Stomach (tissue), 8 donors: ENCODE measurements at regions not wholly inside any gene's neighbourhood (a gene's known extent, or its start where the extent isn't known, plus 50 kb on each side); places are given as distances from the start of the nearest gene placed in this dataset.

Experiments
- DNase-seq, 2 donors: peaks; one replicate each; pipeline versions ENCODE4 v3.0.0 to v3.0.0-alpha.2; 2013 to 2019
- H3K27ac ChIP-seq, 5 donors: fragments of 200-600 bp in 4 of 5; sonication (generic) in 4 of 5; one replicate each; pipeline ENCODE4 v1.5.1; 2013 to 2019; ENCODE audit warnings: mild to moderate bottlenecking in 1 of 5, moderate library complexity in 1 of 5
- H3K27me3 ChIP-seq, 3 donors: fragments of 200-600 bp; sonication (generic); one replicate each; pipeline ENCODE4 v1.5.1; 2017 to 2019; ENCODE audit warnings: mixed run types in 1 of 3
- H3K36me3 ChIP-seq, 4 donors: fragments of 200-600 bp; sonication (generic); 1 replicate in 3 of 4; 2 replicates in 1 of 4; pipeline ENCODE4 v1.5.1; 2016 to 2019
- H3K4me1 ChIP-seq, 4 donors: fragments of 200-600 bp; sonication (generic); one replicate each; pipeline ENCODE4 v1.5.1; 2016 to 2019
- H3K4me3 ChIP-seq, 4 donors: fragments of 200-600 bp; sonication (generic) in 3 of 4; one replicate each; pipeline ENCODE4 v1.5.1; 2016 to 2019; ENCODE audit warnings: mild to moderate bottlenecking in 1 of 4
- H3K9me3 ChIP-seq, 4 donors: fragments of 200-600 bp; sonication (generic); one replicate each; pipeline ENCODE4 v1.5.1; 2016 to 2019
- EP300 ChIP-seq: sonication (generic); formaldehyde crosslinking; IDR thresholded peaks from one replicate; pipeline ENCODE4 v1.6.1; 2017; ENCODE audit warnings: antibody characterized with exemption
- POLR2A ChIP-seq, 4 donors: fragments of 450-650 bp; IDR thresholded peaks; one replicate each; pipeline ENCODE4 v1.6.1; 2016; ENCODE audit warnings: antibody characterized with exemption in 4 of 4, control low read depth in 2 of 4, mild to moderate bottlenecking in 1 of 4, moderate library complexity in 1 of 4
- POLR2AphosphoS5 ChIP-seq, 3 donors: sonication (generic); formaldehyde crosslinking; IDR thresholded peaks; one replicate each; pipeline ENCODE4 v1.6.1; 2016; ENCODE audit warnings: antibody characterized with exemption in 3 of 3
- WGBS, 5 donors: extraction: QIAGEN DNeasy Blood & Tissue Kit in 3 of 5; methylation state at CpG; one replicate each; pipeline versions ENCODE4 v1.1.5 to v1.1.7; 2013 to 2018; 5-methylcytosine and 5-hydroxymethylcytosine counted together
- intact Hi-C: fragments of 100-400 bp; cut with DNase I; formaldehyde crosslinking; loops from one replicate; pipeline ENCODE4 v1.15.1; 2023; ENCODE audit warnings: low total_unique reads
- TF ChIP-seq, protein P1 (sequence below), 7 experiments: fragments of 450-650 bp in 4 of 7; fragments of 200-600 bp in 3 of 7; sonication (generic) in 3 of 7; IDR thresholded peaks; one replicate each; pipeline ENCODE4 v1.5.1; 2016 to 2019; ENCODE audit warnings: antibody characterized with exemption in 7 of 7, control low read depth in 2 of 7, mild to moderate bottlenecking in 1 of 7
- donor health status: healthy with polysubstance abuse.
- donor health status: Bipolar disorder and iron deficiency.
- donor health status: healthy.

DNA sequence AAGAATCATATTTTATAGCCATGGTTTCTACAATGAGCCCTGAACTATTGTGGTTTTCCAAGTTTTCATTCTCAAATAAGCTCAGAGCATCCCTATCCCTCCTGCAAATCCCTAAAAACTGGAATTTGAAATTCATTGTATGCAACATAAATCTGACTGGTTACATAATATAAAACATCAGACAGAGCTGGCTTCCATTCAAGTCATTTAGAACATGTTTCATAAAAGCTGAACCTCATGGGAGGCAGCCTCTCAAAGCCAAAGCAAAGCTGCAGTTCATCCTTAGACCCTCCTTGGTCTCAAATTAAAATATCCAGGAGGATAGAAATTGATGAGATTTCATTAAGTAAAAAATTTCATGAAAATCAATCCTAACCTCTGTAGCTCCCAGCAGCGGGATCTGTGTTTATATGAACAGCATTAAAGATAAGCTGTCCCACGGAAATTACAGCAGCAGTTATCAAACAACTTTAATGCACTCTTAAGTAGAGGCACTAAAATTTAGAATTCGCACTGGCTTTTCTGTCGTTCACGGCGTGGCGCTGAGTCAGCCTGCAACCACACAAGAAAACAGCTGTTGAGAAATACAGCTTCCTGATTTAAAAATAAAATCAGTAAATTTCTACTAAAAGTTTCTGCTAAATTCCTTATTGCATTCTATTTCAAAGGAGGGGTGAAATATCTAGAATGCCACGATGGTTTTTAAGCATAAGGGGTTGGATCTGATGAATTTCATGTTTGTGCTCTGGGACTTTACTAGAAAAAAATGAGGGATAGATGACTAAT lies 99.9 kb upstream of the TIAM1 start:
- TF ChIP-seq POLR2A (IDR thresholded peaks at IDR 0.05) (no peak), EP300 (no peak), POLR2AphosphoS5 (IDR thresholded peaks at IDR 0.05) (no peak)
- TF ChIP-seq, protein P1, sequence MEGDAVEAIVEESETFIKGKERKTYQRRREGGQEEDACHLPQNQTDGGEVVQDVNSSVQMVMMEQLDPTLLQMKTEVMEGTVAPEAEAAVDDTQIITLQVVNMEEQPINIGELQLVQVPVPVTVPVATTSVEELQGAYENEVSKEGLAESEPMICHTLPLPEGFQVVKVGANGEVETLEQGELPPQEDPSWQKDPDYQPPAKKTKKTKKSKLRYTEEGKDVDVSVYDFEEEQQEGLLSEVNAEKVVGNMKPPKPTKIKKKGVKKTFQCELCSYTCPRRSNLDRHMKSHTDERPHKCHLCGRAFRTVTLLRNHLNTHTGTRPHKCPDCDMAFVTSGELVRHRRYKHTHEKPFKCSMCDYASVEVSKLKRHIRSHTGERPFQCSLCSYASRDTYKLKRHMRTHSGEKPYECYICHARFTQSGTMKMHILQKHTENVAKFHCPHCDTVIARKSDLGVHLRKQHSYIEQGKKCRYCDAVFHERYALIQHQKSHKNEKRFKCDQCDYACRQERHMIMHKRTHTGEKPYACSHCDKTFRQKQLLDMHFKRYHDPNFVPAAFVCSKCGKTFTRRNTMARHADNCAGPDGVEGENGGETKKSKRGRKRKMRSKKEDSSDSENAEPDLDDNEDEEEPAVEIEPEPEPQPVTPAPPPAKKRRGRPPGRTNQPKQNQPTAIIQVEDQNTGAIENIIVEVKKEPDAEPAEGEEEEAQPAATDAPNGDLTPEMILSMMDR (IDR thresholded peaks at IDR 0.05), result no peak
- Histone ChIP-seq H3K36me3 (no peaks in the 10 kb centered on the region), H3K4me1 (peaks cover 0 to 7% (median 3%) of the 10 kb centered on the region in 4 donors), H3K27ac (no peak overlapping the region), H3K9me3 (peaks cover 5 to 17% (median 15%) of the 10 kb centered on the region in 4 donors), H3K4me3 (no peak overlapping the region), H3K27me3 (no peaks in the 10 kb centered on the region)
- peak in 1 of 2 donors; percentile 43 for DNase-seq
- 29 to 44% (median 42%) methylated on average over 8 of the region's 8 CpGs for WGBS, 5 donors
- intact Hi-C loops, result no loop called here

DNA sequence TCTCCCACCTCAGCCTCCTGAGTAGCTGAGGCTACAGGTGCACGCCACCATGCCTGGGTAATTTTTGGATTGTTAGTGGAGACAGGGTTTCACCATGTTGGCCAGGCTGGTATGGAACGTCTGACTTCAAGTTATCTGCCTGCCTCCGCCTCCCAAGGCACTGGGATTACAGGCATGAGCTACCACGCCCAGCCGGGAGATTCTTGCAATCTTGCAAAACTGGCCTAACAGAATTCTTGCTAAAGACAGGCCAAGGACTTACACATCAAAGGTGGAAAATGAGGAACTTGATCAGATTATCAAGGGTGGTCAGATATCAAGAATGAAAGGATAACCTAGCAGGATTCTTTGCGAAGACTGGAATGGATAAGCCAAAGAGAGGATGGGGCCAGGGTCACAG lies 98.3 kb upstream of the TIAM1 start:
- Histone ChIP-seq H3K9me3 (peaks cover 5 to 17% (median 15%) of the 10 kb centered on the region in 4 donors), H3K4me3 (no peak overlapping the region), H3K4me1 (peaks cover 0 to 7% (median 3%) of the 10 kb centered on the region in 4 donors), H3K27me3 (no peaks in the 10 kb centered on the region), H3K27ac (no peak overlapping the region), H3K36me3 (no peaks in the 10 kb centered on the region)
- 62 to 80% (median 69%) methylated on average over 6 of the region's 6 CpGs for WGBS, 5 donors
- TF ChIP-seq POLR2AphosphoS5 (IDR thresholded peaks at IDR 0.05) (no peak), EP300 (no peak), POLR2A (IDR thresholded peaks at IDR 0.05) (no peak)
- TF ChIP-seq, protein P1 (IDR thresholded peaks at IDR 0.05), result no peak
- intact Hi-C loops, result no loop called here
- DNase-seq, result no peak

DNA sequence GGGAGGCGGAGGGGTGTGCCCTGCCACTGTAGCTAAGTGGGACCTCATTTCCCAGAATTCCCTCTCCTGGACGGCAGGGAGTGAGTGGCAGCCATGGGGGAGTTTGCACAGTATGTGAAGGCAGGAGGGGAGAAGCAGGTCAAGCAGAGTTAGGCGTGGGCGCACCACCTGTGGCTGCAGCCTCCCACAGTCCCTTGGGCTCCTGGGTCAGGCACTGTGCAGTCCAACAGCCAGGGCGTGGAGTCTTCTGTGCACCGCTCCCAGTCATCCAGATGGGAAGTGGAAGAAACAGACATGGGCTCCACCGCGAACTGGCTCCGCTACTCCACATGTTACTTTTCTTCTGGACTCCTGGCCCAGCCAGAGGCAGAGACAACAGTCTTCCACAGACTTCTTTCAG lies 85.4 kb upstream of the TIAM1 start:
- Histone ChIP-seq H3K27ac (no peak overlapping the region), H3K9me3 (no peaks in the 10 kb centered on the region), H3K4me1 (peaks cover 0 to 3% (median 0%) of the 10 kb centered on the region in 4 donors), H3K27me3 (no peaks in the 10 kb centered on the region), H3K36me3 (no peaks in the 10 kb centered on the region), H3K4me3 (no peak overlapping the region)
- intact Hi-C loops, result no loop called here
- no peak for TF ChIP-seq POLR2AphosphoS5 (IDR thresholded peaks at IDR 0.05)
- TF ChIP-seq POLR2A (IDR thresholded peaks at IDR 0.05), result no peak
- TF ChIP-seq EP300, result no peak
- TF ChIP-seq, protein P1 (IDR thresholded peaks at IDR 0.05), result no peak
- no peak for DNase-seq
- WGBS, 5 donors, result 83 to 96% (median 95%) methylated on average over 9 of the region's 9 CpGs

DNA sequence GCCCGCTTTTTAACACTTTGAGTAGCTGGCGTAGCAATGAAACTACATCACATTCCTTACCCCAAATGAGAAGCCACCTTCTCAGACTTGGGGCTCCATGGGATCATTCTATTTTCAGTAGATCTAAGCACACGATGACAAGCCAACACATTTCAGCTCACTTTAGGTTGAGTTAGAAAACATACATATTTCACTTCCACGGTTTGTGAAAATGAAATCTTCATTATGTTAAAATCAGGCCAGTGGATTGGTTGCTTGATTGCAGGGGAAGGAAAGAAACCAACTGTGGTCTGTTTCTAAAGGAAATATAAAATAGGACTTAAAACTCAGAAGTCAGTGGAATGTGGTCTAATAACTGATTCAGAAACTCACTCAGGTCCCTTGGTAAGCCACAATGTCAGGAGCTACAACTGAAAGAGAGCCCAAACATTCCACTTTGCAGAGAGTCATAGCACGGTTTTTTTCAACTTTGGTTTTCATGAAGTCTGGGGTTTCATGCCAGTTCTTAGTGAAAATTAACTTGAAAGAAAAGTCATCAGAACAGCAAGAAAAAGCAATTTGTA lies 82.3 kb upstream of the TIAM1 start:
- Histone ChIP-seq H3K9me3 (no peaks in the 10 kb centered on the region), H3K4me3 (no peak overlapping the region), H3K27ac (no peak overlapping the region), H3K36me3 (no peaks in the 10 kb centered on the region), H3K27me3 (no peaks in the 10 kb centered on the region), H3K4me1 (peaks cover 0 to 6% (median 0%) of the 10 kb centered on the region in 4 donors)
- TF ChIP-seq, protein P1 (IDR thresholded peaks at IDR 0.05), result no peak
- TF ChIP-seq POLR2AphosphoS5 (IDR thresholded peaks at IDR 0.05) (no peak), POLR2A (IDR thresholded peaks at IDR 0.05) (no peak), EP300 (no peak)
- WGBS, 5 donors, result 81 to 88% (median 86%) methylated on average over 5 of the region's 5 CpGs
- no peak for DNase-seq
- intact Hi-C loops, result no loop called here
